PC-3 (cell line): ENCODE measurements at regions not wholly inside any gene's neighbourhood (a gene's known extent, or its start where the extent isn't known, plus 50 kb on each side); places are given as distances from the start of the nearest gene placed in this dataset.

Experiments used
- ATAC-seq: fragments of 200-7000 bp; cut with Tn5 transposase; 2 replicates; pipeline ENCODE4 v1.9.1; 2020; ENCODE audit warnings: mild to moderate bottlenecking, moderate library complexity
- BruUV-seq: library from RNA; stranded (reverse); fragments of 400-500 nt; replicated peaks from 2 replicates; lab custom pipeline; 2021; lab: Mats Ljungman, UMichigan
- CTCF ChIA-PET: fragments of 300-600 bp; sonication (Branson Sonifier 250); formaldehyde crosslinking; loops from one replicate; lab custom pipeline; 2022; ENCODE audit warnings: antibody characterized with exemption; lab: Charles Lee
- POLR2A ChIA-PET: fragments of 300-600 bp; sonication (Branson Sonifier 250); formaldehyde crosslinking; loops from one replicate; lab custom pipeline; 2022; ENCODE audit warnings: antibody characterized with exemption; ENCODE audit not compliant: unreplicated experiment; lab: Charles Lee
- DNase-seq: peaks from one replicate; pipeline ENCODE4 v3.0.0-alpha.2; 2015
- H2AFZ ChIP-seq: fragments of 300-600 bp; sonication (generic); 2 replicates; pipeline ENCODE4 v1.6.0; 2016; ENCODE audit warnings: antibody characterized with exemption, low read length
- H3F3A ChIP-seq: fragments of 300-600 bp; sonication (generic); one replicate; pipeline ENCODE4 v1.6.0; 2017; ENCODE audit warnings: antibody characterized with exemption, low read length, control low read depth, mild to moderate bottlenecking; ENCODE audit not compliant: unreplicated experiment
- H3K27ac ChIP-seq: fragments of 300-600 bp; sonication (generic); 2 replicates; pipeline ENCODE4 v1.5.1; 2016; ENCODE audit warnings: mild to moderate bottlenecking, low read length
- H3K27me3 ChIP-seq: fragments of 300-600 bp; sonication (generic); 2 replicates; pipeline ENCODE4 v1.6.1; 2016; ENCODE audit warnings: low read length, mixed read lengths
- H3K36me3 ChIP-seq: fragments of 300-600 bp; sonication (generic); 2 replicates; pipeline ENCODE4 v1.6.1; 2016; ENCODE audit warnings: low read depth, mixed run types, low read length, mixed read lengths
- H3K4me1 ChIP-seq: fragments of 300-600 bp; sonication (generic); 2 replicates; pipeline ENCODE4 v1.5.1; 2016; ENCODE audit warnings: low read length; ENCODE audit not compliant: insufficient read depth
- H3K4me2 ChIP-seq: fragments of 300-600 bp; sonication (generic); 2 replicates; pipeline ENCODE4 v1.6.0; 2016; ENCODE audit warnings: low read length
- H3K4me3 ChIP-seq: fragments of 300-600 bp; sonication (generic); 2 replicates; pipeline ENCODE4 v1.5.1; 2016; ENCODE audit warnings: mild to moderate bottlenecking, low read length, mixed read lengths
- H3K79me2 ChIP-seq: fragments of 300-600 bp; sonication (generic); 2 replicates; pipeline ENCODE4 v1.6.1; 2017; ENCODE audit warnings: low read length, mixed read lengths
- H3K9ac ChIP-seq: fragments of 300-600 bp; sonication (generic); 2 replicates; pipeline ENCODE4 v1.6.0; 2016; ENCODE audit warnings: mild to moderate bottlenecking, low read length
- H3K9me2 ChIP-seq: fragments of 300-600 bp; sonication (generic); replicated peaks from 2 replicates; pipeline ENCODE4 v1.6.1; 2016; ENCODE audit warnings: mixed run types, low read length, mixed read lengths
- H3K9me3 ChIP-seq: fragments of 300-600 bp; sonication (generic); 2 replicates; pipeline ENCODE4 v1.6.1; 2016; ENCODE audit warnings: low read length, mixed read lengths
- H4K20me1 ChIP-seq: fragments of 300-600 bp; sonication (generic); 2 replicates; pipeline ENCODE4 v1.6.1; 2016; ENCODE audit warnings: low read length, mixed read lengths
- EZH2 ChIP-seq: fragments of 300-600 bp; sonication (generic); IDR thresholded peaks from one replicate; pipeline ENCODE4 v1.6.1; 2017; ENCODE audit warnings: antibody characterized with exemption, mild to moderate bottlenecking, low read length; ENCODE audit not compliant: unreplicated experiment
- EZH2phosphoT487 ChIP-seq: fragments of 300-600 bp; sonication (generic); IDR thresholded peaks from 2 replicates; pipeline ENCODE4 v1.6.1; 2018; ENCODE audit warnings: mild to moderate bottlenecking, antibody characterized with exemption, low read length, borderline replicate concordance
- intact Hi-C: fragments of 100-400 bp; cut with micrococcal nuclease; formaldehyde crosslinking; loops from 2 replicates; pipeline ENCODE4 v1.9.0; 2023
- TF ChIP-seq, protein P1 (sequence below): fragments of 300-600 bp; sonication (generic); conservative IDR thresholded peaks from 2 replicates; pipeline ENCODE4 v1.5.1; 2017; ENCODE audit warnings: antibody characterized with exemption, low read depth, mild to moderate bottlenecking, low read length

DNA sequence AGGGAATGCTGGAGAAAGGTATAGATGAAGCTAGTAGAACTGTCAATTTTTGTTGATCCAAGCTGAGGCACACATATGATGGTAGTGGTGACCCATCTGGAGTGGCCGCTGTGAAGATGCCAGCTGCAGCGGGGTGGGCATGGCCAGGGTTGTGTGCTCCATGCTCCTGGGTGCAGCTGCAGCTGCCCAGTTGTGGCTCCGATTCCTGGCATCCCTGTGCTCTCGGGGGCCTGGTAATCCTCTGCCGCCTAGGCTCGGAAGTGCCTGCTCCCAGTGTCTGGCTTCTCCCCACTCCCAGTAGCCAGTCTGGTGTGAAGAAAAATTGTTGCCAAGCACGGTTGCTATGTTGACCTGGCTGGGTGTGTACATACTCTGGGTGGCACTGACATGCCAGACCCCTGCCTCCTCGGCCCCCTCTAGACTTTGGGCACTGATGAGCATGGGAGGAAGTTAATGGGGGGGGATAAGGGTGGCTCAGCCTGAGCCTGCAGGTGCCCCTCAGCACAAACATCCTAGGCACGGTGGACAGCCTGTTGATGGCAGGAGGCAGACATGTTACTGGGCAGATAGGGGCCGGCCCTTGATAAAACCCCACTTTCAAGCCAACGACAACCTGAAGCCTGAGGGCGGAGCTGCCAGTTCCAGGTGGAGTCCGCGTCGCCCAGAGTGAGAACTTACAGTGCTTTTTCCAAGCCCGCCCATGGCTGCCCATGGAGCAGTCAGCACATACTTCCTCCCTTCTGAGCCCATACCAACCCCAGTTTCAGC, 1400.7 kb downstream of the PCDH9 start:
- Histone ChIP-seq H3K9me2 (no peaks in the 10 kb centered on the region), H3K79me2 (no peaks in the 10 kb centered on the region), H3K4me2 (no peak overlapping the region), H3K9ac (no peak overlapping the region), H3F3A (no peaks in the 10 kb centered on the region), H3K9me3 (no peaks in the 10 kb centered on the region), H3K4me3 (no peak overlapping the region), H3K27ac (no peak overlapping the region), H3K36me3 (no peaks in the 10 kb centered on the region), H3K4me1 (no peaks in the 10 kb centered on the region), H3K27me3 (no peaks in the 10 kb centered on the region), H2AFZ (no peak overlapping the region), H4K20me1 (no peaks in the 10 kb centered on the region)
- DNase-seq (no peak), ATAC-seq (no peak)
- ChIA-PET CTCF (no interaction called here), POLR2A (no interaction called here)
- TF ChIP-seq EZH2 (no peak), EZH2phosphoT487 (no peak)
- TF ChIP-seq, protein P1, sequence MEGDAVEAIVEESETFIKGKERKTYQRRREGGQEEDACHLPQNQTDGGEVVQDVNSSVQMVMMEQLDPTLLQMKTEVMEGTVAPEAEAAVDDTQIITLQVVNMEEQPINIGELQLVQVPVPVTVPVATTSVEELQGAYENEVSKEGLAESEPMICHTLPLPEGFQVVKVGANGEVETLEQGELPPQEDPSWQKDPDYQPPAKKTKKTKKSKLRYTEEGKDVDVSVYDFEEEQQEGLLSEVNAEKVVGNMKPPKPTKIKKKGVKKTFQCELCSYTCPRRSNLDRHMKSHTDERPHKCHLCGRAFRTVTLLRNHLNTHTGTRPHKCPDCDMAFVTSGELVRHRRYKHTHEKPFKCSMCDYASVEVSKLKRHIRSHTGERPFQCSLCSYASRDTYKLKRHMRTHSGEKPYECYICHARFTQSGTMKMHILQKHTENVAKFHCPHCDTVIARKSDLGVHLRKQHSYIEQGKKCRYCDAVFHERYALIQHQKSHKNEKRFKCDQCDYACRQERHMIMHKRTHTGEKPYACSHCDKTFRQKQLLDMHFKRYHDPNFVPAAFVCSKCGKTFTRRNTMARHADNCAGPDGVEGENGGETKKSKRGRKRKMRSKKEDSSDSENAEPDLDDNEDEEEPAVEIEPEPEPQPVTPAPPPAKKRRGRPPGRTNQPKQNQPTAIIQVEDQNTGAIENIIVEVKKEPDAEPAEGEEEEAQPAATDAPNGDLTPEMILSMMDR, result no peak
- intact Hi-C loops, result no loop called here
- no TSS peak for BruUV-seq

DNA sequence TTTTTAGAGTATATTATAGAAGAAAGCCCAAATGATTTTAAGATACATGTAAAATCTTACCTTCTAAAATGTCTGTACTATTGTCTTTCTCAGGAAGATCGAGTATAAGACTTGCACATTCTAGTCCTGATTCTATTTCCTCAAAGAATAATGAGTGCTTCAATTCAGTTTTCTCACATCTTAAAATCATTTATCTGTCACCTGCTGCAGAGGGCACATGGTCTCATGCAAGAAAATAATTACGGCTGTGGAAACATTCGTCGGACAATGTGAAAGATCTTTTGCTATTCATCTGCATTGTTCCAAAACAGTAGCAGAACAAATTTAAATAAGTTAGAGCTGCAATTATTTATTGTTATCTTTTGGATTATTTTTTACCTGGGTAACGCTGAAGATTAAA, 1403.5 kb downstream of the PCDH9 start:
- BruUV-seq, result no TSS peak

DNA sequence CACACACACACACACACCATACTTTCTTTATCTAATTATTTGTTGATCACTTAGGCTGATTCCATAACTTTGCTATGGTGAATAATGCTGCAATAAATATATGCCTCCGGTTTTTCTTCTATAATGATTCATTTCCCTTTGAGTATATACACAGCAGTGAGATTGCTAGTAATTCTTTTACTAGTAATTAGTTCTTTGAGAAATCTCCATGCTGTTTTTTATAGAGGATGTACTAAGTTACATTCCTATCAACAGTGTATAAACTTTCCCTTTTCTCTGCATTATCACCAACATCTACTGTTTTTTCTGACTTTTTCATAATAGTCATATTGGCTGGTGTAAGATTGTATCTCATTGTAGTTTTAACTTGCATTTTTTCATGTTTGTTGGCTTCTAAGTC, 1405.1 kb downstream of the PCDH9 start:
- no peaks in the 10 kb centered on the region for H3K79me2 ChIP-seq
- no peak overlapping the region for H3K9ac ChIP-seq
- no peaks in the 10 kb centered on the region for H3K9me3 ChIP-seq
- no peaks in the 10 kb centered on the region for H3K9me2 ChIP-seq
- no peak overlapping the region for H3K4me3 ChIP-seq
- H4K20me1 ChIP-seq, result no peaks in the 10 kb centered on the region
- TF ChIP-seq EZH2 (no peak), EZH2phosphoT487 (no peak)
- TF ChIP-seq, protein P1, result no peak
- intact Hi-C loops, result no loop called here
- no TSS peak for BruUV-seq
- H3K4me2 ChIP-seq, result peak overlapping the region; percentile 29
- H3K27ac ChIP-seq, result no peak overlapping the region
- no peaks in the 10 kb centered on the region for H3F3A ChIP-seq
- ChIA-PET CTCF (no interaction called here), POLR2A (no interaction called here)
- no peaks in the 10 kb centered on the region for H3K36me3 ChIP-seq
- H3K27me3 ChIP-seq, result no peaks in the 10 kb centered on the region
- peak; percentile 41 for DNase-seq
- ATAC-seq, result peak; percentile 94
- H3K4me1 ChIP-seq, result no peaks in the 10 kb centered on the region
- 0 out of 2 replicates have a peak overlapping the region, but pooled peaks have one; percentile 51 for H2AFZ ChIP-seq

More for the DNA sequence above, 1403.5 kb downstream of the PCDH9 start:
- ATAC-seq (no peak), DNase-seq (no peak)
- Histone ChIP-seq H2AFZ (no peak overlapping the region), H3K9me2 (no peaks in the 10 kb centered on the region), H3K4me3 (no peak overlapping the region), H3K9me3 (no peaks in the 10 kb centered on the region), H3F3A (no peaks in the 10 kb centered on the region), H3K4me2 (no peak overlapping the region), H3K36me3 (no peaks in the 10 kb centered on the region), H3K79me2 (no peaks in the 10 kb centered on the region), H3K4me1 (no peaks in the 10 kb centered on the region), H3K27ac (no peak overlapping the region), H3K27me3 (no peaks in the 10 kb centered on the region), H4K20me1 (no peaks in the 10 kb centered on the region), H3K9ac (no peak overlapping the region)
- ChIA-PET POLR2A (no interaction called here), CTCF (no interaction called here)
- intact Hi-C loops, result no loop called here
- TF ChIP-seq, protein P1, result no peak
